ENCODE measurements at regions not wholly inside any gene's neighbourhood (a gene's known extent, or its start where the extent isn't known, plus 50 kb on each side); places are given as distances from the start of the nearest gene placed in this dataset.

DNA sequence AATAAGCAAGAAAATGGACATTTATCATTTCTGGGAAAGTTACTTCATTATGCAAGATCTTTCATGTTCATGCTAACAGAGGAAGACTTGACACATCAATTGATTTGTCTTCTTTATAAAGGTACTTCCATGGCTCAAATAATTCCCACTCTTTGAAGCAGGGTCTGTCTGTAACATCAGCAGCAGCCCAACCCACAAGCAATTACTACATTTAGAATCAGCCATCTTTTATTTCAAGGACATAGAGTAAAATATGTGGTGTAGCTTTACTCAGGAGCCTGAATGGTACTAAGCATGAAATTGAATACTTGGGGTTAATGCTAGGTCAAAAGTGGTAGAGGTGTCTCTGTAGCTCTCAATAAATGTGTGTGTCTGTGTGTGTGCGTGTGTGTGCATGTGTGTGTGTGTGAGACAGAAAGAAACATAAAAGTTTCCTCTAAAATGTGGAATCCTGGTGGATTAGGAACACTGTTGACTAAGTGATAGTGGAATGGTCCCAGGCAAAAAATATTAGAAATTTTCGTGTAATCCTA is 581.1 kb downstream of the CAAP1 start:
- Histone ChIP-seq H3K9ac (replicated peaks in 1 of 4; ENCODE audit: extremely low read depth in 1 of 4, low read depth in 3 of 4, low read length in 3 of 4) (no peak overlapping the region), H4K91ac (replicated peaks; ENCODE audit: insufficient read length, low read length) (no peak overlapping the region), H3K4ac (replicated peaks; ENCODE audit: insufficient read length, low read depth, low read length) (no peak overlapping the region), H2AFZ (ENCODE audit: low read length) (no peak overlapping the region), H3K23ac (ENCODE audit: insufficient read length) (no peak overlapping the region), H2AK5ac (ENCODE audit: low read depth, low read length) (no peak overlapping the region), H3K79me2 (ENCODE audit: control insufficient read depth in 1 of 2, insufficient read depth in 2 of 2, low read length in 2 of 2) (no peaks in the 10 kb centered on the region), H3K4me3 (ENCODE audit: extremely low read depth in 1 of 4, insufficient read depth in 2 of 4, low read depth in 3 of 4, low read length in 4 of 4) (no peak overlapping the region), H4K8ac (ENCODE audit: extremely low read depth, insufficient read depth, low read length) (no peak overlapping the region), H3K4me1 (replicated peaks in 1 of 4; ENCODE audit: control insufficient read depth in 3 of 4, insufficient read depth in 4 of 4, low read length in 3 of 4) (no peaks in the 10 kb centered on the region), H3K4me2 (ENCODE audit: insufficient read depth in 1 of 2, low read depth in 2 of 2, low read length in 2 of 2) (no peak overlapping the region), H4K5ac (ENCODE audit: insufficient read length, low read depth, low read length) (no peak overlapping the region), H4K20me1 (replicated peaks in 1 of 2; ENCODE audit: control insufficient read depth in 1 of 2, insufficient read depth in 2 of 2, low read length in 2 of 2) (no peaks in the 10 kb centered on the region), H3K79me1 (ENCODE audit: low read depth, low read length) (no peaks in the 10 kb centered on the region), H3K14ac (ENCODE audit: insufficient read length) (no peak overlapping the region), H3K23me2 (ENCODE audit: low read depth, low read length) (no peaks in the 10 kb centered on the region), H3K36me3 (ENCODE audit: control insufficient read depth in 2 of 4, insufficient read depth in 4 of 4, low read length in 3 of 4) (no peaks in the 10 kb centered on the region), H3K27me3 (replicated peaks in 1 of 4; ENCODE audit: control insufficient read depth in 3 of 4, extremely low read depth in 1 of 4, insufficient read depth in 3 of 4, low read length in 3 of 4) (no peaks in the 10 kb centered on the region), H2BK5ac (ENCODE audit: low read depth, low read length) (no peak overlapping the region), H3K18ac (ENCODE audit: extremely low read depth, low read length) (no peak overlapping the region), H2BK20ac (ENCODE audit: low read length) (no peak overlapping the region), H3K56ac (replicated peaks; ENCODE audit: insufficient read length, low read depth, low read length) (no peak overlapping the region), H2BK12ac (ENCODE audit: low read depth, low read length) (no peak overlapping the region), H3K9me3 (ENCODE audit: insufficient read depth in 2 of 2, low read depth in 1 of 2, low read length in 1 of 2) (no peaks in the 10 kb centered on the region), H2BK15ac (ENCODE audit: low read length) (no peak overlapping the region), H3K27ac (ENCODE audit: low read depth, low read length) (no peak overlapping the region), H2BK120ac (replicated peaks; ENCODE audit: low read depth, low read length) (no peak overlapping the region)
- WGBS, 2 experiments (ENCODE audit: extremely low coverage in 1 of 2, insufficient coverage in 1 of 2, insufficient read length in 1 of 2, insufficient replicate concordance in 2 of 2, low coverage in 1 of 2, low lambda C conversion rate in 2 of 2, missing lambda C conversion rate in 1 of 2) = 92% methylated on average over 2 of the region's 2 CpGs; no CpG with 5 or more reads in 1 of the 2 experiments
- FAIRE-seq = no peak
- no peak for DNase-seq (ENCODE audit: low read depth in 1 of 2, low spot score in 2 of 2)
- POLR2A ChIA-PET (ENCODE audit: partially characterized antibody) = no interaction called here
- CTCF ChIA-PET (ENCODE audit: partially characterized antibody) = interaction anchor here (0.6 kb wide), 1 partner anchor 22 kb away, joined by 3 read pairs; no protein-coding TSS in a partner anchor
- TF ChIP-seq, protein P1, sequence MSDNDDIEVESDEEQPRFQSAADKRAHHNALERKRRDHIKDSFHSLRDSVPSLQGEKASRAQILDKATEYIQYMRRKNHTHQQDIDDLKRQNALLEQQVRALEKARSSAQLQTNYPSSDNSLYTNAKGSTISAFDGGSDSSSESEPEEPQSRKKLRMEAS (IDR thresholded peaks at IDR 0.05) = no peak
